ENCODE measurements at regions not wholly inside any gene's neighbourhood (a gene's known extent, or its start where the extent isn't known, plus 50 kb on each side); places are given as distances from the start of the nearest gene placed in this dataset.

- no peak overlapping the region for H3K27ac ChIP-seq
- H3K36me3 ChIP-seq, result no peaks in the 10 kb centered on the region
- no peak for TF ChIP-seq CTCF (IDR thresholded peaks at IDR 0.05)
- H3K27me3 ChIP-seq, result no peaks in the 10 kb centered on the region
- no peak for DNase-seq
- intact Hi-C loops (cut with DNase I; ENCODE audit: low total_unique reads), result no loop called here
- H3K9me3 ChIP-seq, result no peaks in the 10 kb centered on the region
- H3K4me3 ChIP-seq, result no peak overlapping the region
- no peaks in the 10 kb centered on the region for H3K4me1 ChIP-seq
These were observed 166.8 kb downstream of the ANKRD30B start for GRCh38 chr18:14914771-14915170.

- no peaks in the 10 kb centered on the region for H3K4me1 ChIP-seq
- intact Hi-C loops (cut with DNase I; ENCODE audit: low total_unique reads), result no loop called here
- H3K27ac ChIP-seq, result no peak overlapping the region
- no peak overlapping the region for H3K4me3 ChIP-seq
- no peaks in the 10 kb centered on the region for H3K27me3 ChIP-seq
- H3K9me3 ChIP-seq, result no peaks in the 10 kb centered on the region
- TF ChIP-seq CTCF (IDR thresholded peaks at IDR 0.05), result no peak
- DNase-seq, result no peak
- no peaks in the 10 kb centered on the region for H3K36me3 ChIP-seq
These were observed 168.2 kb downstream of the ANKRD30B start for GRCh38 chr18:14916181-14916580.

GRCh38 chr18:14916851-14917250, 168.9 kb downstream of the ANKRD30B start:
- no peak for DNase-seq
- no peaks in the 10 kb centered on the region for H3K27me3 ChIP-seq
- intact Hi-C loops (cut with DNase I; ENCODE audit: low total_unique reads), result no loop called here
- no peaks in the 10 kb centered on the region for H3K9me3 ChIP-seq
- TF ChIP-seq CTCF (IDR thresholded peaks at IDR 0.05), result no peak
- no peaks in the 10 kb centered on the region for H3K4me1 ChIP-seq
- H3K36me3 ChIP-seq, result no peaks in the 10 kb centered on the region
- H3K4me3 ChIP-seq, result no peak overlapping the region
- H3K27ac ChIP-seq, result no peak overlapping the region

- H3K27ac ChIP-seq, result no peak overlapping the region
- intact Hi-C loops (cut with DNase I; ENCODE audit: low total_unique reads), result no loop called here
- TF ChIP-seq CTCF (IDR thresholded peaks at IDR 0.05), result no peak
- DNase-seq, result no peak
- H3K4me1 ChIP-seq, result no peaks in the 10 kb centered on the region
- H3K9me3 ChIP-seq, result no peaks in the 10 kb centered on the region
- H3K36me3 ChIP-seq, result no peaks in the 10 kb centered on the region
- H3K4me3 ChIP-seq, result no peak overlapping the region
- H3K27me3 ChIP-seq, result no peaks in the 10 kb centered on the region
These were observed 169.3 kb downstream of the ANKRD30B start for GRCh38 chr18:14917311-14917710.

- no peak for DNase-seq
- H3K4me3 ChIP-seq, result no peak overlapping the region
- no peaks in the 10 kb centered on the region for H3K9me3 ChIP-seq
- TF ChIP-seq CTCF (IDR thresholded peaks at IDR 0.05), result no peak
- intact Hi-C loops (cut with DNase I; ENCODE audit: low total_unique reads), result no loop called here
- no peaks in the 10 kb centered on the region for H3K36me3 ChIP-seq
- H3K27me3 ChIP-seq, result no peaks in the 10 kb centered on the region
- no peak overlapping the region for H3K27ac ChIP-seq
- no peaks in the 10 kb centered on the region for H3K4me1 ChIP-seq
These were observed 171.7 kb downstream of the ANKRD30B start for GRCh38 chr18:14919666-14920065.

GRCh38 chr18:14921031-14921430, 173.1 kb downstream of the ANKRD30B start:
- no peaks in the 10 kb centered on the region for H3K9me3 ChIP-seq
- no peak for TF ChIP-seq CTCF (IDR thresholded peaks at IDR 0.05)
- H3K4me3 ChIP-seq, result no peak overlapping the region
- no peaks in the 10 kb centered on the region for H3K36me3 ChIP-seq
- H3K27ac ChIP-seq, result no peak overlapping the region
- DNase-seq, result no peak
- peaks cover 0 to 6% (median 0%) of the 10 kb centered on the region in 4 donors for H3K4me1 ChIP-seq
- intact Hi-C loops (cut with DNase I; ENCODE audit: low total_unique reads), result no loop called here
- H3K27me3 ChIP-seq, result no peaks in the 10 kb centered on the region
